GM12872 (cell line): ENCODE measurements at regions not wholly inside any gene's neighbourhood (a gene's known extent, or its start where the extent isn't known, plus 50 kb on each side); places are given as distances from the start of the nearest gene placed in this dataset.

Experiments used
- TF ChIP-seq, protein P1 (sequence below): IDR thresholded peaks from 3 replicates; pipeline ENCODE4 v1.5.1; 2011; ENCODE audit warnings: low read depth, mild to moderate bottlenecking, low read length, moderate library complexity; ENCODE audit not compliant: insufficient read depth

DNA sequence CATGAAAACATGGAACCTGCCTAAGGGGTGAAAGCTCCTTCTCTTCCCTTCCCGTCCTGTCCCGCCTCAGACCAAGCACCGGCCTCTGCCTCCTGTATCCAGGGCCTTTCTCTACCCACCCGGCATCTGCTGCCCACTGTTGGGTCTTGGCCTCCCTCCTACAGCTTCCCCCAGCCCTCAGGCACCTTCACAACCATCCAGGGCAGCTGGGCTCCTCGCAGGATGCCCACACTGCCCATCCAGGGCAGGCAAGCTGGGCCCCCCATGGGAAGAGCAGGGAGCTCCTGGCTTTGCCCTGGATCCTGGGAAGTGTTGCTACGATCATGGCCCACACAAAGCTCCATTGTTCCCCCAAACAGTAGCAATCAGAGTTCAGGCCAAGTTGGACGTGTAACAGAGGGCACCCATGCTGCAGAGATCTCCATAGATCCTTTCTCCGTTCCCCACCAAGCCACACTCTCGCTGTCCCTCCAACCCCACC is 206.6 kb downstream of the NDUFA10 start:
- TF ChIP-seq, protein P1, sequence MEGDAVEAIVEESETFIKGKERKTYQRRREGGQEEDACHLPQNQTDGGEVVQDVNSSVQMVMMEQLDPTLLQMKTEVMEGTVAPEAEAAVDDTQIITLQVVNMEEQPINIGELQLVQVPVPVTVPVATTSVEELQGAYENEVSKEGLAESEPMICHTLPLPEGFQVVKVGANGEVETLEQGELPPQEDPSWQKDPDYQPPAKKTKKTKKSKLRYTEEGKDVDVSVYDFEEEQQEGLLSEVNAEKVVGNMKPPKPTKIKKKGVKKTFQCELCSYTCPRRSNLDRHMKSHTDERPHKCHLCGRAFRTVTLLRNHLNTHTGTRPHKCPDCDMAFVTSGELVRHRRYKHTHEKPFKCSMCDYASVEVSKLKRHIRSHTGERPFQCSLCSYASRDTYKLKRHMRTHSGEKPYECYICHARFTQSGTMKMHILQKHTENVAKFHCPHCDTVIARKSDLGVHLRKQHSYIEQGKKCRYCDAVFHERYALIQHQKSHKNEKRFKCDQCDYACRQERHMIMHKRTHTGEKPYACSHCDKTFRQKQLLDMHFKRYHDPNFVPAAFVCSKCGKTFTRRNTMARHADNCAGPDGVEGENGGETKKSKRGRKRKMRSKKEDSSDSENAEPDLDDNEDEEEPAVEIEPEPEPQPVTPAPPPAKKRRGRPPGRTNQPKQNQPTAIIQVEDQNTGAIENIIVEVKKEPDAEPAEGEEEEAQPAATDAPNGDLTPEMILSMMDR = no peak

GRCh38 chr2:239818086-239818485 is 207.1 kb downstream of the NDUFA10 start:
- TF ChIP-seq, protein P1 = no peak

DNA sequence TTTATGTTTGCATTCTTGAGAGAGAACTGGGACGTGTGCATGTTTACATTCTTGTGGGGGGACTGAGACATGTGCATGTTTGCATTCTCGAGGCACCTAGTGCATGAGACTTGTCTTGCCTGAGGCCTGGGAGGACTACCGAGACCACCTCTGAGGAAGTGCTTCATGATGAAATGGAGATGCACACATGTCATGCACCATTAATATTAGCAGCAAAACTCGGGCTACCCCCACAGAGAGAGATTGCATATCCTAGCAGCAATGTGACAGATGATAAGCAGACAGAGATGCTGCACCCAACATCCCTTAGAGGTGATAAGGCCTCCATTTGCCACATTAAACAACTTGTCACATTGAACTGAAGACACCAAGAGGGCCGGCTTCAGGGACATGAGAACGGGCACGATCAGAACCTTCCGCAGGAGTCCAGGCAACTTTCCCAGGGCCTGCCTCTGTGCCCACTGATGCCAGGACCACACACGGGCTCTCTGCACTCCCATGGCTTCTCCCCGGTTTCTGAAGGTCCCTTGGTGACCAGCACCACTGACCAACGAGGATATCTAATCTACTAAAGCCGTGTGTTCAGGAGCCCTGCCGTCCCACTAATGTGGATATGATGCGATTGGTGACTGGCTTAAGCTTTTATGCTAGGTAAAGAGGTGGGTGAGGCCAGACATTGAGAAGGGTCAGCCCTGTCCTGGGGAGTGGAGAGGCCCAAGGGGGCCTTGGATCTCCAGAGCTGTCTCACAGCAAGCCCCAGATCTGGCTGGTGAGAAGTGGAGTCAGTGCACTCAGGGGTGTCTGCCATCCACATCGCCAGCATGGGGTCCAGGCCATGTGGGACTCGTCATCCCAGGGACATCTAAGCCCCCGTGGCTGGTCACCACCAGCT is 208.3 kb downstream of the NDUFA10 start:
- TF ChIP-seq, protein P1 = no peak

- TF ChIP-seq, protein P1 = no peak
These were observed 209.5 kb downstream of the NDUFA10 start for GRCh38 chr2:239815671-239816070.

DNA sequence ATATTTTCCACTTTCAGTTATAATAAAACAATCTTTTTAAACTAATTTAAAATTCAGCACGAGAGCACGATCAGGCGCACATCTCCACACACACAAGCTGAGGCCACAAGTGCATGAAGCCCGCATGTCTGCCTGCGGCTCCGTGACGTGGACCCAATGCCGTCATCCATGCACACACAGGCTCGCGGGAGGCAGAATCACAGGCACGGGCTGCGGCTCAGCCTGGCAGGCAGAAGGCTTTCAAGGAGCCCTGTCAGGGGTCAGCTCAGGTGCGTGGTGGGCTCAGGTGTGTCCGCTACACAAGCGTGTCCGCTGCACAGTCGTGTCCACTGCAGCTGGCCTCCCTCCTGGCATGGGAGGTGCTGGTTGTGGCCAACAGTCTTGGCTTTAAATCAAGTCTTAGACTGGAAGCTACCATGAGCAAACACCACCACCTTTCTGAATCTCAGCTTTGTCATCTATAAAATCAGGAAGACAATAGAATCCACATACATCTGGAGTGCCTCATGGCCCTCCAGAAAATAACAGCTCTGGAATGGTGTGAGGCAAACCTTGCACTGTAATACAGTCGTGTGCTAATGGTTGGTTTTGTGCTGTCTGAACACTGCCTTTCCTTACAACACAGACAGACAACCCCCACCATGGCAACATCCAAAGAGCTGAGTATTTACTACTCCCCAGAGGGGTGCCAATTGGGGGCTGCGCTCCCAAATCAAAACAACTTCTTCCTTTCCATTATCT is 210.1 kb downstream of the NDUFA10 start:
- TF ChIP-seq, protein P1 = no peak

GRCh38 chr2:239814116-239814860 is 210.9 kb downstream of the NDUFA10 start:
- TF ChIP-seq, protein P1 = no peak
